Mucosa of descending colon (tissue), 3 donors: ENCODE measurements at regions not wholly inside any gene's neighbourhood (a gene's known extent, or its start where the extent isn't known, plus 50 kb on each side); places are given as distances from the start of the nearest gene placed in this dataset.

Experiments used
- ATAC-seq: fragments of 200-7000 bp; cut with Tn5 transposase; one replicate; pipeline ENCODE4 v1.9.1; 2020; ENCODE audit warnings: mild to moderate bottlenecking, moderate library complexity
- DNase-seq, 3 donors: peaks; one replicate each; pipeline ENCODE4 v3.0.0-alpha.2; 2020
- H3K36me3 ChIP-seq: fragments of 200-600 bp; one replicate; pipeline ENCODE4 v1.8.0; 2021; ENCODE audit warnings: low read depth, mild to moderate bottlenecking
- H3K4me1 ChIP-seq: fragments of 200-600 bp; one replicate; pipeline ENCODE4 v1.8.0; 2021; ENCODE audit warnings: low read depth, mild to moderate bottlenecking
- H3K4me3 ChIP-seq: fragments of 200-600 bp; one replicate; pipeline ENCODE4 v1.8.0; 2021; ENCODE audit warnings: mild to moderate bottlenecking
- H3K9me3 ChIP-seq: fragments of 200-600 bp; one replicate; pipeline ENCODE4 v1.8.0; 2021; ENCODE audit warnings: mild to moderate bottlenecking
- intact Hi-C, 2 donors: fragments of 100-400 bp; cut with DNase I in 1 of 2; cut with micrococcal nuclease in 1 of 2; formaldehyde crosslinking; loops; one replicate each; pipeline versions ENCODE4 v1.11.0 to v1.11.1; 2022; cut with DNase I, micrococcal nuclease
- TF ChIP-seq, protein P1 (sequence below): fragments of 200-600 bp; IDR thresholded peaks from one replicate; pipeline ENCODE4 v1.8.0; 2022; ENCODE audit warnings: antibody characterized with exemption, mild to moderate bottlenecking
- donor health status: DM: no; HTN: no; CAD: no; lungs with moderate emphysema.
- donor health status: DM: no; HTN: no; CAD: no.
- donor health status: DM: no; HTN: yes; CAD: no.

DNA sequence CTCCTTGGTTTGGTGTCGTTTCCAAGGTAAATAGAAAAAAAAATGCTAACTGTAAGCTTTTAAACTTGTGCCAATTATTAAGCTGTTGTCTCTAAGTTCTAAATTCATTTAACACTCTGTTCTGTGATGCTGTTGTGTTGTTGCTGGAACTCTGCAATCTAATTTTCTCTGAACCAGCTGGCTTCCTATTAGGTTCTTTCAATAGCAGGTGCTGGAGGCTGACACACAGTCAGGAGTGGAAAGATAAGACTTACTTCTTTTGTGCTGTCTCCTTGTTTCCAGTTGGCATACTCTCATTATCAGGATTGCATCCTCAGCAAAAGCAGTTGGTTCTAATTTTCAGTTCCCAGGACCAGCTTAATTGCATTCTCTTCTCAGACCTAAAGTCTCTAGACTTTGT, 1252.6 kb upstream of the NUDT12 start:
- intact Hi-C loops, result no loop called here
- Histone ChIP-seq H3K36me3 (no peaks in the 10 kb centered on the region), H3K4me3 (no peak overlapping the region), H3K9me3 (no peaks in the 10 kb centered on the region), H3K4me1 (no peaks in the 10 kb centered on the region)
- DNase-seq, result no peak
- ATAC-seq, result no peak
- TF ChIP-seq, protein P1, sequence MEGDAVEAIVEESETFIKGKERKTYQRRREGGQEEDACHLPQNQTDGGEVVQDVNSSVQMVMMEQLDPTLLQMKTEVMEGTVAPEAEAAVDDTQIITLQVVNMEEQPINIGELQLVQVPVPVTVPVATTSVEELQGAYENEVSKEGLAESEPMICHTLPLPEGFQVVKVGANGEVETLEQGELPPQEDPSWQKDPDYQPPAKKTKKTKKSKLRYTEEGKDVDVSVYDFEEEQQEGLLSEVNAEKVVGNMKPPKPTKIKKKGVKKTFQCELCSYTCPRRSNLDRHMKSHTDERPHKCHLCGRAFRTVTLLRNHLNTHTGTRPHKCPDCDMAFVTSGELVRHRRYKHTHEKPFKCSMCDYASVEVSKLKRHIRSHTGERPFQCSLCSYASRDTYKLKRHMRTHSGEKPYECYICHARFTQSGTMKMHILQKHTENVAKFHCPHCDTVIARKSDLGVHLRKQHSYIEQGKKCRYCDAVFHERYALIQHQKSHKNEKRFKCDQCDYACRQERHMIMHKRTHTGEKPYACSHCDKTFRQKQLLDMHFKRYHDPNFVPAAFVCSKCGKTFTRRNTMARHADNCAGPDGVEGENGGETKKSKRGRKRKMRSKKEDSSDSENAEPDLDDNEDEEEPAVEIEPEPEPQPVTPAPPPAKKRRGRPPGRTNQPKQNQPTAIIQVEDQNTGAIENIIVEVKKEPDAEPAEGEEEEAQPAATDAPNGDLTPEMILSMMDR, result no peak

DNA sequence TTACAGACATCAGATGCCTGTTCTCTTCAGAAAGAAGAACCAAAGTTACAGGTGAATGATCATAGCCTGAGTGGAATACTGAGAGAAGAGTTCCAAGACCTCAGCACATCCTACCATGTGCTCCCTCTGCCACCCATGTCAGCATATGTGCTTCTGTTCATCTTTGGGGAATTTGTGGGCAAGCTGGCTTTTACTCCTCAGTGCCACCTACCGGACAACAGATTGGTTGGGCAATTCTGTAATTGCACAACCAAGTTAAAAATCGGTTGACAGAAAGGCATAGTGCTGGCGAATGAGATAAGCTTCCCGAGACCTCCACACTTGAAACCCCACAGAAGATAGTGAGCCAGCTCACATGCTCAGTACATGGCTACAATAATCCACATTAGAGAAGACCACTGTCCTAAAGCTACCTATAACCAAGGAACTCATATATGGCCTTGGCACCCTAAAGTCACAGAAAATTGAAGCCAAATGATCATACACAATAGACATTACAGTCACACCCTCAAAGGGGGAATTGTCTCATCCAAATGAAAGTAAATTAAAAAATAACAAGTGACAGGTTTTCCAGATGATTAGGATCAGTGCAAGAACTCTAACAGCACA, 1238.0 kb upstream of the NUDT12 start:
- intact Hi-C loops, result no loop called here
- TF ChIP-seq, protein P1, result no peak
- H3K4me1 ChIP-seq, result no peaks in the 10 kb centered on the region
- ATAC-seq (no peak), DNase-seq (no peak)
- no peak overlapping the region for H3K4me3 ChIP-seq
- no peaks in the 10 kb centered on the region for H3K36me3 ChIP-seq
- no peaks in the 10 kb centered on the region for H3K9me3 ChIP-seq

DNA sequence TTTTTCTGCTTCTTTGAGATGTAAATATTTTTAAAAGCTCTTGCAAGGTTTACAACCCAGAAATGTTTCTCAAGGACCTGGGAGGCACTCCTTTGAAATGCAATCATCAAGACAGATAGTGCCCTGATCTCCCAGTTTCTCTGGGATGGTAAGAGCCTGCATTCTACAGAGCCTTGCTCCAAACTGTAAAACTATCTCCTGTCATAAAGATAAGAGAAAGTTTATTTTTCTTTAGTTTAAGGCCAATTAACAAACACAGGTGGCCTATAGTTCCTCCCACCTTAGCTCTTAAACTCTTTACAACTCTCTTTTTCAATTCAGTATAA, 1231.1 kb upstream of the NUDT12 start:
- H3K36me3 ChIP-seq, result no peaks in the 10 kb centered on the region
- no peak overlapping the region for H3K4me3 ChIP-seq
- TF ChIP-seq, protein P1, result no peak
- ATAC-seq, result peak; percentile 98
- intact Hi-C loops, result no loop called here
- peak in 1 of 3 donors; percentile 53 for DNase-seq
- peaks cover 9% of the 10 kb centered on the region for H3K4me1 ChIP-seq
- no peaks in the 10 kb centered on the region for H3K9me3 ChIP-seq

DNA sequence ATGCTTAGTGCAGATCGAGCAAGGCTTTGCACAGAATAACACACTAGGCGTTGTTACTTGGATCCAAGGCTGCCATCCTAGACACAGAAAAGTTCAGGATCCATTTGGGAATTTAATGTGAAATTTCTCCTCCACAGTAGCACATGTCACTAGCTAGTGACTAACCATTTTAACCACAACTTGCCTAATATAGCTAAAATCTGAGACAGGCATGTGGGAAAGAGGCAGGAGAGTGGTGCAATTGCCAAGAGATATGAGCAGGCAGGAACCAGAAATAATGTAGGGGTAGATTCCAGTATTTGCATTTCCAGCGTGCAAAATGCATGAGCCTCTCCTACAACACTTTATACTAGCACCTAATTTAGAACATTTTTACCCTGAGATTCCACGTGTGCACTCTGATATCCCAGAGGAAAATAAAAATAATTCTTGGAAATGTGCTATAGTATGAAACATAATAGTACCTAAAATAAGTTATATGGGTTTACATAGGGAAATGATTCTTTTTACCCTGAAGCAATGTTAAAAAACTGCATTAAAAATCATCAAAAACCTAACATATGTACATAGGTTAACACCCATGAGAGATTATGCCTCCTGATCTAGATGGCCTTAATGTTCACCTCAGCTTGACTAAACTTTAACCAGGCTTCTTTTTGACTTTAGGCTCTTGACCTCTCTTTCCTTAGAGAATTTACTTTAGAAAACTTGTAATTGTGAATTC, 1230.6 kb upstream of the NUDT12 start:
- no peaks in the 10 kb centered on the region for H3K36me3 ChIP-seq
- no peak overlapping the region for H3K4me3 ChIP-seq
- intact Hi-C loops, result no loop called here
- H3K4me1 ChIP-seq, result peaks cover 9% of the 10 kb centered on the region
- DNase-seq (no peak), ATAC-seq (peak; percentile 87)
- TF ChIP-seq, protein P1, result no peak
- H3K9me3 ChIP-seq, result no peaks in the 10 kb centered on the region

DNA sequence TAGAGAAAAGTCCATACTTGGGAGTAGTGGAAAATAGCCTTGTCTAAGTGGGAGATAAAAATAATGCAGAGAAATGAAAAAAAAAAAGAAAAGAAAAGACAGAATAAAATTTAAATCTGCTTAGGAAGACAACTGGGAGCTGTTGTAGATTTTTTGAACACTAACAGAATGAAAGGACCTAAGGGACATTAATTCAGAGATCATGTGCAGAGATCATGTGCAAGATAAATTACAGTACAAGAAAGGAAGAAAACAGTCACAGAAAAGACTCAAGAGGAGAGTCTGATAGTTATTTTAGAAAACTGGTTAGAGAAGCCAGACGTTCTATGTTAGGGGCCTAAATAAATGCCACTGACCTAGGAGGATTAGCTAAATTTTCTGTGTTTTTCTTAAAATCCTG, 1226.8 kb upstream of the NUDT12 start:
- TF ChIP-seq, protein P1, result no peak
- intact Hi-C loops, result no loop called here
- H3K36me3 ChIP-seq, result no peaks in the 10 kb centered on the region
- DNase-seq (no peak), ATAC-seq (no peak)
- H3K4me3 ChIP-seq, result no peak overlapping the region
- H3K4me1 ChIP-seq, result peaks cover 9% of the 10 kb centered on the region
- H3K9me3 ChIP-seq, result peaks cover 13% of the 10 kb centered on the region
